MM.1S (cell line): ENCODE measurements at regions not wholly inside any gene's neighbourhood (a gene's known extent, or its start where the extent isn't known, plus 50 kb on each side); places are given as distances from the start of the nearest gene placed in this dataset.

Experiments
- EZH2 ChIP-seq: fragments of 300-600 bp; sonication (generic); optimal IDR thresholded peaks from 2 replicates; pipeline ENCODE3; 2017; ENCODE audit warnings: low read depth, mild to moderate bottlenecking, antibody characterized with exemption, low read length, mixed read lengths
- EZH2phosphoT487 ChIP-seq: fragments of 300-600 bp; sonication (generic); IDR thresholded peaks from 2 replicates; pipeline ENCODE4 v1.6.1; 2018; ENCODE audit warnings: antibody characterized with exemption, low read length
- TF ChIP-seq, protein P1 (sequence below): fragments of 300-600 bp; sonication (generic); IDR thresholded peaks from 2 replicates; pipeline ENCODE4 v1.5.1; 2016; ENCODE audit warnings: antibody characterized with exemption, low read length, mixed read lengths

DNA sequence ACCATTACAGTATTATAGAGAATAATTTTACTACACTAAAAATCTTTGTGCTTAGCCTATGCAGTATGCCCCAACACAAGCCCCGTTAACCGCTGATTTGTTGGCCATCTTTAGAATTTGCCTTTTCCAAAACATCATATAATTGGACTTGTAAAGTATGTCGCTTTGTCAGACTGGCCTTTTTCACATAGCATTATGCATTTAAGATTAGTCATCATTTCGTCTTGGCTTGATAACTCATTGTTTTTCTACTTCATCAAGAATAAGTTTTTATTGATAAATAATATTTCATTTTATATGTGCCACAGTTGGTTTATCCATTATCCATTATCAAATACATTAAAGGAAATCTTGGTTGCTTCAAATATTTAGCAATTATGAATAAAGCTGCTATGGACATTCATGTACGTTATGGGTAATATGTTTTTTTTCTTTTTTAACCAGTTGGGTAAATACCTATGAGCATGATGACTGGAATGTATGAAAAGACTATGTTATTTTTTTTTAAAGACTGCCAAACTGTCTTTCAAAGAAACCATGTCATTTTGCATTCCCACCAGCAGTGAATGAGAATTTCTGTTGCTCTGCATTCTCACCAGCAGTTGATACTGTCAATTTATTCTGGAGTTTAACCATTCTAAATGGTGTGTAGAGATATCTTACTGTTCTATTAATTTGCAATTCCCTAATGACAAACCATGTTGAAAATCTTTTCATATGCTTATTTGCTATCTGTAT lies 273.1 kb upstream of the KCND2 start:
- TF ChIP-seq, protein P1, sequence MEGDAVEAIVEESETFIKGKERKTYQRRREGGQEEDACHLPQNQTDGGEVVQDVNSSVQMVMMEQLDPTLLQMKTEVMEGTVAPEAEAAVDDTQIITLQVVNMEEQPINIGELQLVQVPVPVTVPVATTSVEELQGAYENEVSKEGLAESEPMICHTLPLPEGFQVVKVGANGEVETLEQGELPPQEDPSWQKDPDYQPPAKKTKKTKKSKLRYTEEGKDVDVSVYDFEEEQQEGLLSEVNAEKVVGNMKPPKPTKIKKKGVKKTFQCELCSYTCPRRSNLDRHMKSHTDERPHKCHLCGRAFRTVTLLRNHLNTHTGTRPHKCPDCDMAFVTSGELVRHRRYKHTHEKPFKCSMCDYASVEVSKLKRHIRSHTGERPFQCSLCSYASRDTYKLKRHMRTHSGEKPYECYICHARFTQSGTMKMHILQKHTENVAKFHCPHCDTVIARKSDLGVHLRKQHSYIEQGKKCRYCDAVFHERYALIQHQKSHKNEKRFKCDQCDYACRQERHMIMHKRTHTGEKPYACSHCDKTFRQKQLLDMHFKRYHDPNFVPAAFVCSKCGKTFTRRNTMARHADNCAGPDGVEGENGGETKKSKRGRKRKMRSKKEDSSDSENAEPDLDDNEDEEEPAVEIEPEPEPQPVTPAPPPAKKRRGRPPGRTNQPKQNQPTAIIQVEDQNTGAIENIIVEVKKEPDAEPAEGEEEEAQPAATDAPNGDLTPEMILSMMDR, result no peak
- TF ChIP-seq EZH2phosphoT487, result no peak
- no peak for TF ChIP-seq EZH2
